ENCODE measurements at regions not wholly inside any gene's neighbourhood (a gene's known extent, or its start where the extent isn't known, plus 50 kb on each side); places are given as distances from the start of the nearest gene placed in this dataset.
A peak's percentile ranks its signal among the peaks of the same experiment; 100 is the strongest.
"Not testable (repeated sequence)": the region's sequence is repeated elsewhere in the genome, so short reads cannot be mapped to it uniquely, and the experiment has no call there.

DNA sequence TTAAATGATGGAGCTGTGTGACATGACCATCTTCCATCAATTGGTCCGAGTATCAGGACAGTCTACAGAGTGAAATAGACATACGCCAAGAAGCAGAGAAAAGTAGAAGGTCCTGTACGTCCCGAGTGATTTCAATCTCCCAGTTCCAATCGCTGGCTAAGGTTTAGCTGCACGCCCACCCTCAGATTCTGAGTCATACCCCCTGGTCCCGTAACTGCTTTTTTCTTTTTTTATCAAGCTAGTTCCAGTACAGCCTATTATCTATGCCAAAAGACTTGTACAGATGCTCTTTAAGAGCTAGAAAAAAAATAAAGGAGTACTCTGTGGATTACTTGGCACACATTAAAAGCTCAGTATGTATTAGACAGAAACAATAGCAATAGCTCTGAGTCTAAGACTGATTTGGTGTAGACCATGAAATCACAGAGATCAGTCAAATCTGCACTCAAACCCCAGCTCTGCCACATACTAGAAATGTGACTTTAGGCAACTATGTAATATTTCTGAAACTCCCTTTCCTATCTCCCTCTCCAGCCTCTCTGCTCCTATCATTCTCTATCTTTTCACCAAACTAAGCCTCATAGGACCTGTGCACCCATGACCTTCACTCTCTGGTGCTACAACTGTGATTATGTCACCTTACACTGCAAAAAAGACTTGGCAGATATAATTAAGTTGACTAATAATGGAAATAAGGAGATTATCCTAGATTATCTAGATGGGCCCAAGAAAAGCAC, 63.0 kb upstream of the SRRM3 start:
- DNase-seq; H3K4me3 Mint-ChIP-seq; H3K36me3 Mint-ChIP-seq (ENCODE audit: low read depth); H3K9me3 Mint-ChIP-seq; H3K27me3 Mint-ChIP-seq; H3K27ac Mint-ChIP-seq; intact Hi-C loops (cut with micrococcal nuclease): not testable (repeated sequence)
- H3K4me1 Mint-ChIP-seq: peaks cover 26% of the 10 kb centered on the region

DNA sequence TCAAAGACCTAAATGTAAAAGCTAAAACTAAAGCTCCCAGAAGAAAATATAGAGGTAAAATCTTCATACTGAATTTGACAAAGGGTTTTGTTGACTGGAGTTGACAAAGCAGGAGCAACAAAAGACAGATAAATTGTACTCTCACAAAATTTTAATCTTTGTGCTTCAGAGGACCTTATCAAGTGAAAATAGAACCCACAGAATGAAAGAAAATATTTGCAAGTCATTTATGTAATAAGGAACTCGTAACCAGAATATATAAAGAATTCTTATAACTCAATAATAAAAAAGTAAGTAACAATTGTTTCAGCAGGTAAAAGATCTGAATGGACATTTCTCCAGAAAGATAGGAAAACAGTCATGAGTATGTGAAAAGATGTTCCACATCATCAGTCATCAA, 62.0 kb upstream of the SRRM3 start:
- Mint-ChIP-seq H3K27me3 (peaks cover 3% of the 10 kb centered on the region), H3K4me1 (peaks cover 24% of the 10 kb centered on the region), H3K36me3 (ENCODE audit: low read depth) (no peaks in the 10 kb centered on the region), H3K27ac (no peak overlapping the region), H3K9me3 (peaks cover 4% of the 10 kb centered on the region), H3K4me3 (no peak overlapping the region)
- DNase-seq: no peak
- intact Hi-C loops (cut with micrococcal nuclease): no loop called here

DNA sequence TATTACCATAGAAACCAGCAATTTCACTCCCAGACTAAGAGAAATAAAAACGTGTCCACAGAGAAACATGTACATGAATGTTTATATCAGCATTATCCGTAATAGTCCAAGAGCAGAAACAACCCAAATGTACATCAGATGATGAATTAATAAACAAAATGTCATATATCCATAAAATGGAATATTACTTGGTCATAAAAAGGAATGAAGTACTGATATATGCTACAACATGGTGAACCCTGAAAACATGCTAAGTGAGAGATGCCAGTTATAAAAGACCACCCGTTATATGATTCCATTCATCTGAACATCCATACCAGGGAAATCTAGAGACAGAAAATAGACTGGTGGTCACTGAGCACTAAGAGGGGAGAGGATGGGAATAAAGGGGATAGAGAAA, 61.4 kb upstream of the SRRM3 start:
- peaks cover 25% of the 10 kb centered on the region for H3K4me1 Mint-ChIP-seq
- H3K27me3 Mint-ChIP-seq; H3K9me3 Mint-ChIP-seq; H3K27ac Mint-ChIP-seq; intact Hi-C loops (cut with micrococcal nuclease); DNase-seq; H3K36me3 Mint-ChIP-seq (ENCODE audit: low read depth); H3K4me3 Mint-ChIP-seq: not testable (repeated sequence)

DNA sequence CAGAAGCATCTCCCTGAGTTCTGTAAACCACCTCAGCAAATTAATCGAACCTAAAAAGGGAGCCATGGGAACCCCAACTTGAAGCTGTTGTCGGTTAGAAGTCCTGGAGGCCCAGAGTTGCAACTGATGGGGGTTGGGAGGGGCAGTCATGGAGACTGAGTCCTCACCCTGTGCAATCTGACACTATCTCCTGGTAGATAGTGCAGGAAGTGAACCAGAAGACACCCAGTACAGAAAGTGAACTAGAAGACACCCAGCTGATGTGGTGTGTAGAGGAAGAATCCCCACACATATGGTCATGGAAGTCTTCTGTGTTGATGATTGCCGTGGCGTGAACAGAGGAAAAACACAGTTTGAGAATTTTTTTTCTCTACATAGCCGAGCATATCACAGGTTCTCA, 58.8 kb upstream of the SRRM3 start:
- peak; percentile 80 for DNase-seq
- Mint-ChIP-seq H3K4me1 (peaks cover 19% of the 10 kb centered on the region), H3K9me3 (peaks cover 4% of the 10 kb centered on the region), H3K36me3 (ENCODE audit: low read depth) (no peaks in the 10 kb centered on the region), H3K4me3 (peak overlapping the region; percentile 48), H3K27me3 (peaks cover 3% of the 10 kb centered on the region), H3K27ac (peak overlapping the region; percentile 81)
- intact Hi-C loops (cut with micrococcal nuclease): no loop called here

DNA sequence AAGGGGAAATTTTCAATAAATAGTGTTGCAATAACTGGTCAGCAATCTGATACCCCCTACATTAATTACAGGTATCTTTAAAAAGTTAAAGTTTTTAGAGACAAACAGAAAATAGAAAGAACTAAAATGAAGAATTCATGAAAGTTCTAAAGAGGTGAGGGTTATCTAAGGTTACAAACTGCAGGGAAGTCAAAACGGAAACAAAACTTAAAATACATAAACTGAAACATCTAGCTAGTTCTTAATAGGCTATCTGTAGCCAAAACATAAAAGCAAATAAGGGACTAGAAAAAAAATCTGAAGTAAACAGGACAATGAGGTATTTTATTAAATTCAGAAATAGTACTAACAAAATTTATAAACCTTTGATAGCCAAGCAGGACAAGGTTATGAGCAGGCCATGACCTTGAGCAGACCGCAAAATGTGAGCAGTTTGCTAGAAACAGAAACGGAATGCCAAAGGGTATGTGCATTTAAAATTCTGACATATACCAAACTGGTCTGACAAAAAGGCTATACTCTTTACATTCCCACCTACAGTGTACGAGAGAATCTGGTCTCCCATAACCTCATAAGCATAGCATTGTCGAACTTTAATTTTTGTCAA, 56.9 kb upstream of the SRRM3 start:
- H3K4me3 Mint-ChIP-seq: peak overlapping the region; percentile 35
- H3K36me3 Mint-ChIP-seq (ENCODE audit: low read depth); H3K27me3 Mint-ChIP-seq; intact Hi-C loops (cut with micrococcal nuclease); DNase-seq; H3K9me3 Mint-ChIP-seq: not testable (repeated sequence)
- H3K27ac Mint-ChIP-seq: peak overlapping the region; percentile 65
- peaks cover 15% of the 10 kb centered on the region for H3K4me1 Mint-ChIP-seq

DNA sequence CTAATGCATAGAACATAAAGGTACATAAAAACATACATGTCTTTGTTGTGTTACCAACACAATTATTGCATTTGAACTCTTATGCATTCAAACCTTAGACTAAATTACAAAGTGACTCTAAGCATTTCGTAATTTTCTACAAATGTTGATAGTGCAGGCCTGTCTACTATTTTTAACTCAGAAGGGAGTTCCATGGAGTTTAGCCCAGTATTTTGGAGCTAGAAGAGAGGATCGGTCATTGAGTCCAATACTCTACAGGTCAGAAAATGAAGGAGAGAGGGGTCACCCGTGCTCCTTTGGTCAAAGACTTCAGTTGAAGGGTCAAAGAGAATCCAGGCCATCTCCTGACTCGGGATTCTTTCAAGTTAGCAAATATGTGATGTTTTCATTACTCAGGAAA, 55.3 kb upstream of the SRRM3 start:
- Mint-ChIP-seq H3K36me3 (ENCODE audit: low read depth) (no peaks in the 10 kb centered on the region), H3K27me3 (no peaks in the 10 kb centered on the region), H3K9me3 (peaks cover 4% of the 10 kb centered on the region), H3K4me3 (no peak overlapping the region), H3K4me1 (peaks cover 15% of the 10 kb centered on the region), H3K27ac (no peak overlapping the region)
- intact Hi-C loops (cut with micrococcal nuclease): no loop called here
- DNase-seq: no peak

DNA sequence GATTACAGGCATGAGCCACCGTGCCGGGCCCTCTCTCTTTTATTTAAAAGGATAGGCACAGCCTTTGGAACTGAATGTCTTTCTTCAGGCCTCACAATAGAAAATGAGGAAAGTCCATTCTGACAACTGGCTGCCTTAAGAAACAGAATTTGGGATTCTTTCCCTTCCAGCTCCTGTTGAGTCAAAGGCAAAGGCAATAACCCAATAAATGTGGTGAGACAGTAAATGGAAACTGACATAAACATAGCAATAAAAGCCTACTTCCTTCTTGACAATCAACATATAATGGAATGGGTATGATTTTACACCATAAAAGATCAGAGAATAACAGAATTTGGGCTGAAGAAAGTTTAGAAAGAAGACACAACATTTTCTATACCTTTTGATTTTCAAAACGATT, 52.7 kb upstream of the SRRM3 start:
- H3K9me3 Mint-ChIP-seq; H3K4me3 Mint-ChIP-seq; H3K27ac Mint-ChIP-seq; DNase-seq; H3K36me3 Mint-ChIP-seq (ENCODE audit: low read depth); intact Hi-C loops (cut with micrococcal nuclease); H3K27me3 Mint-ChIP-seq: not testable (repeated sequence)
- peaks cover 15% of the 10 kb centered on the region for H3K4me1 Mint-ChIP-seq

DNA sequence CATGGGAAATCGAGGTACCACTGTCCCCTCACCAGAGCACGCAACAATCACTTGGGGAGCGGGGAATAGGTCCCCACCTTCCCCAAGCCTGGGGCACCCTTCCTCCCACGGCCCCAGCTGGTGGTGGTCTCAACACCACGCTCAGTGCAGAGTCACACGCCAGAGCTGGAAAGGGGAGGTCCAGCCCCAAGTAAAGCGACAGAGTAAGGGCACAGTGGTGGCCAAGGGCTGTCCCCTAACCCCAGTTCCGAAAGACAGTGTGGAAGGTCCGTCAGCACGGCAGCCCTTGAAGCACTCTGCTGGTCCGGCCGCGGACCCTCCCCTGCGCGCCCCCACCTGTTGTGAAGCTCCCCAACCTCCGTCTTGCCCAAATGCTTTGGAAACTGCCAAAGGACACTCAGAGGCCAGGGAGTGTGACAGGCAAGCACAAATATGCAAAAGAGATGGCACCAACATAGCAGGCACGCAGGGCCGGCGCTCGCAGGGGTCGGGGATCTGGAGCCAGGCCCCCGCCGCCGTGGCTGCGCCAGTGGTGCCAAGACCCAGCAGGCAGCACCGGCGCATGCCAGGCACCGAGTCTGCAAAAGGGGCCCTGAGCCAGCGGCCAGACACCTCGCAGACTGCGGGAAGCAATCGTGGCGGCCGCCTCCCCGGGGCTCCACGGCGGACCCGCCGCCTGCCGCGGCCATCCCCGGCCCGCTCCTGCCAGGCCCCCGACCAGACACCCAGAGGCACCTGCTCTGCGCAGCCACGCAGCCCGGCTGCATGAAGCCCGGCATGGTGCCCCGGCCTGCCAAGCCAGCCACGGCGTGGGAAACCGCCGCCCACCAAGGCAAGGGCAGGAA, 51.6 kb upstream of the SRRM3 start:
- Mint-ChIP-seq H3K27me3 (no peaks in the 10 kb centered on the region), H3K4me3 (no peak overlapping the region), H3K9me3 (no peaks in the 10 kb centered on the region), H3K27ac (no peak overlapping the region), H3K36me3 (ENCODE audit: low read depth) (peaks cover 3% of the 10 kb centered on the region), H3K4me1 (peaks cover 16% of the 10 kb centered on the region)
- intact Hi-C loops (cut with micrococcal nuclease): no loop called here
- no peak for DNase-seq
